AG04449 (cell line): ENCODE measurements at regions not wholly inside any gene's neighbourhood (a gene's known extent, or its start where the extent isn't known, plus 50 kb on each side); places are given as distances from the start of the nearest gene placed in this dataset.
"Not testable (repeated sequence)": the region's sequence is repeated elsewhere in the genome, so short reads cannot be mapped to it uniquely, and the experiment has no call there.

Source experiments
- CTCF ChIA-PET: fragments of 350-600 bp; formaldehyde crosslinking; extraction: SDS; loops from one replicate; lab custom pipeline; 2021; ENCODE audit warnings: antibody characterized with exemption; lab: Yijun Ruan, JAX
- POLR2A ChIA-PET: fragments of 400-600, 350-600 bp; formaldehyde crosslinking; extraction: SDS; loops from one replicate; lab custom pipeline; 2020; ENCODE audit warnings: antibody characterized with exemption, inconsistent platforms; lab: Yijun Ruan, JAX
- DNase-seq: peaks from one replicate; pipeline ENCODE4 v3.0.0-alpha.2; 2010; ENCODE audit warnings: low read depth, low spot score
- H3K4me3 ChIP-seq: 2 replicates; pipeline ENCODE4 v1.5.1; 2011; ENCODE audit warnings: low read depth, mild to moderate bottlenecking, control low read depth, low read length
- TF ChIP-seq, protein P1 (sequence below): IDR thresholded peaks from one replicate; pipeline ENCODE4 v1.5.1; 2011; ENCODE audit warnings: mild to moderate bottlenecking, moderate library complexity, low read length, control low read depth, inconsistent platforms; ENCODE audit not compliant: insufficient read depth; ENCODE audit errors: missing control alignments

DNA sequence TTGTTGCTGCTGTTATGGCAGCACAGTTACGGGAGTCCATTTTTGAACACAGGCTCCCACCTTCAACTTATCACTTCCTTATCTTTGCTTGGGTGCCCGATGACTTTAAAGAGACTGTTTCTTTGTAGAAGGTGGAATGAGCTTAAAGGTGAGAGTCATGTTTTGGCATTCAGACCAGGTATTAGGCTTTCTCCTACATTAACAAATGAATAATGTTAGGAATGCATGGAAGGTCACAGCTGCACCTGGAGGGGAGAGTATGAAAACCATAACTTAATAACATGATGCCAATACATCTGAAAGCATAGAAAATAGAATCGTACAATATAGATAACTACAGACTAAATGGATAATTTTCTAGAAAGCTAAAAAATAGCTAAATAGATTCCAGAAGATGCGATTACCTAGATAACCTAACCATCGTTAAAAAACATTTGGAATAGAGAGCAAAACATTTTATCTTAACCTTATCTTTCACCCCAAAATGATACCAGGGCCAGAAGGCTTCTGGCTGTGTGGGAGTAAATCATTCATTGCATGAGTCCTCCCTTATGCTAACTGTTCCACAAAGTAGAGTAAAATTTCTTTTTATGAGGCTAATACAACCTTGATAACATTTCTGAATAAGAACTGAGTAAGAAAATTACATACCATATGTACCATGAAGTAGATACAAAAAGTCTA lies 126.2 kb upstream of the ADCY2 start:
- H3K4me3 ChIP-seq, result no peak overlapping the region
- CTCF ChIA-PET, result interaction anchor here (0.8 kb wide), 1 partner anchor 9 kb away, joined by 4 read pairs; no protein-coding TSS in a partner anchor
- POLR2A ChIA-PET, result no interaction called here
- no peak for DNase-seq
- TF ChIP-seq, protein P1, sequence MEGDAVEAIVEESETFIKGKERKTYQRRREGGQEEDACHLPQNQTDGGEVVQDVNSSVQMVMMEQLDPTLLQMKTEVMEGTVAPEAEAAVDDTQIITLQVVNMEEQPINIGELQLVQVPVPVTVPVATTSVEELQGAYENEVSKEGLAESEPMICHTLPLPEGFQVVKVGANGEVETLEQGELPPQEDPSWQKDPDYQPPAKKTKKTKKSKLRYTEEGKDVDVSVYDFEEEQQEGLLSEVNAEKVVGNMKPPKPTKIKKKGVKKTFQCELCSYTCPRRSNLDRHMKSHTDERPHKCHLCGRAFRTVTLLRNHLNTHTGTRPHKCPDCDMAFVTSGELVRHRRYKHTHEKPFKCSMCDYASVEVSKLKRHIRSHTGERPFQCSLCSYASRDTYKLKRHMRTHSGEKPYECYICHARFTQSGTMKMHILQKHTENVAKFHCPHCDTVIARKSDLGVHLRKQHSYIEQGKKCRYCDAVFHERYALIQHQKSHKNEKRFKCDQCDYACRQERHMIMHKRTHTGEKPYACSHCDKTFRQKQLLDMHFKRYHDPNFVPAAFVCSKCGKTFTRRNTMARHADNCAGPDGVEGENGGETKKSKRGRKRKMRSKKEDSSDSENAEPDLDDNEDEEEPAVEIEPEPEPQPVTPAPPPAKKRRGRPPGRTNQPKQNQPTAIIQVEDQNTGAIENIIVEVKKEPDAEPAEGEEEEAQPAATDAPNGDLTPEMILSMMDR, result no peak

DNA sequence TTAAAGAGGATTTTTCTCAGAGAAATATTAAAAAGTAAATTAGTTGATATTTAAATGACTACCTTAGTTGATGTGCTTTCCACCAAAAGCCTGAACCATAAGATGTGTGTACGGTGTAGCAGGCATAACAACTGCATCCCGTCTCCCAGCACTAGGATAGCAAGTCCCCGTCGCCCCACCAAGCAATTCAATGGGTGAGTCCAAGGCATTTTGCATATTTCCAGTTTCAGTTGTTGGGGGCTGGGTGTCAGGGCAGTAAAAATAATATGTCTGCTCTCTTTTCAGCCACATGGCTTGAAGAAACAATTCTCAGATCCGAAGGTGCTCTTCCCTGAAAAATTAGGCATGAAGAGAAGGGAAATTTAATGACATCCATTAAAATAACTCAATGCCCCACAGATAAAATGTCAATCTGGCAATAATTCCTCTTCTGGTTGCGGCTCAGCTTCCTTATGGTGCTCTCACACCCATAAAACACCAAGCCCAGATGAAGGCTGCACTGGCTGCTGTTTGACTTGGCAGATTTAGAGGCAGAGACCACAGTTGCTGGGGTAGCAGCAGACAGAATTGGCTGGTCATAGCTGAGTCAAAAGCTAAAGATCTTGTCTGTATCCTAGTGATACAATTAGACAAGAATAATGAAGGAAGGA lies 124.4 kb upstream of the ADCY2 start:
- POLR2A ChIA-PET, result no interaction called here
- DNase-seq, result no peak
- CTCF ChIA-PET, result no interaction called here
- H3K4me3 ChIP-seq, result no peak overlapping the region
- TF ChIP-seq, protein P1, result no peak

DNA sequence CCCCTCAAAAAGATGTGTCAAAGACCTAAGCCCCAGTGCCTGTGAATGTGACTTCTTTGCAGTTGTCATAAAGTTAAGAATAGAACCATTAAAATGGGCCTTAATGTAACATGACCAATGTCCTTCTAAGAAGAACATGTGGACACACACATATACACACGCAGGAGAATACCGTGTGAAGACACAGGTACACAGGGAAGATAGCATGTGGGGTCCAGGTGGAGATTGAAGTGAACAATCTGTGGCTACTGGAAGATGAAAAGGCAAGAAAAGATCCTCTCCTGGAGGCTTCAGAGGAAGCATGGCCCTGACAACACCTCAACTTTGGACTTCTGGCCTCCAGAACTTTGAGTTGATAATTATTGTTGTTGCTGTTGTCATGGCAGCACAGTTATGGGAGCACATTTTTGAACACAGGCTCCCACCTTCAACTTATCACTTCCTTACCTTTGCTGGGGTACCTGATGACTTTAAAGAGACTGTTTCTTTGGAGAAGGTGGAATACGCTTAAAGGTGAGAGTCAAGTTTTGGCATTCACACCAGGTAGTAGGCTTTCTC lies 123.5 kb upstream of the ADCY2 start:
- no peak for DNase-seq
- ChIA-PET CTCF (no interaction called here), POLR2A (no interaction called here)
- no peak overlapping the region for H3K4me3 ChIP-seq
- TF ChIP-seq, protein P1, result no peak

DNA sequence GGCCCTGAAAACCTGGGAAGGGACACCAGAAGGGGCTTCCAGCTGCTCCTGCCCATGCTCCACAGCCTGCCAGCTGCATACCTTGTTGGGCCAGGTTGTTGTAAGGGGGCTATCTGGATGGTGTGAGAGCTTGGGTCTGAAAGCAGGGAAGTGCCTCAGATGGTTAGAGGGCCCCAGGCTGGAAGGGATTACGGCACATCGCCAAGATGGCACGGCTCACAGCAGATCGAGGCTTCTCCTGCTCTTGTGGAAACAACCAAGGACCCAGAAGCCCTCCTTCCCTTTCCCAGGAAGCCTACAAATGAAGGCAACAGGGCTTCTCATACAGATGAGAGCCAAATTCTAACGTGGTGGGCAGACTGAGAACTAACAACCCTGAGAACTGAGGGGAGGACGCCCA lies 121.7 kb upstream of the ADCY2 start:
- TF ChIP-seq, protein P1, result no peak
- DNase-seq, result no peak
- CTCF ChIA-PET, result interaction anchor here (1.5 kb wide), 1 partner anchor 13 kb away, joined by 5 read pairs; no protein-coding TSS in a partner anchor
- POLR2A ChIA-PET, result no interaction called here
- H3K4me3 ChIP-seq, result no peak overlapping the region

DNA sequence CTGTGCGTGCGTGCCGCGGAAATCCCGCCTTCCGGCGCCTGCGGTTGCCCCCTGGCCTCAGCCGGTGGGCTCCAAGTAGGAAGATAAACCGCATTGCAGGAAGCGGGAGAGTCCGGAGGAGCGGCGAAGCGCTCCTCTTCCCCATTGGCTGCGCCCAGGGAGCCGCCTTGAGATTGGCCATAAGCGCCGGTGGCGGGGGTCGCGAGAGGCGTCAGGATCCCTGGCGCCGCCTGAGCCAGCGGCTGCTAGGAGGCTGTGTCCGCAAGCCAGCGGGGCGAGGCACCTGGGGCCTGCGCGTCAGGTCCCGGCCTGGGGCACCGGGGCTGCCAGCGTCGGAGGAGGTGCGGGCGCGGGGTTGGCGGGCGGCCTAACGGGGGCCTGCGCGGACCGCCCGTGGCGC lies 106.3 kb upstream of the ADCY2 start:
- H3K4me3 ChIP-seq, DNase-seq, CTCF ChIA-PET, POLR2A ChIA-PET: not testable (repeated sequence)

DNA sequence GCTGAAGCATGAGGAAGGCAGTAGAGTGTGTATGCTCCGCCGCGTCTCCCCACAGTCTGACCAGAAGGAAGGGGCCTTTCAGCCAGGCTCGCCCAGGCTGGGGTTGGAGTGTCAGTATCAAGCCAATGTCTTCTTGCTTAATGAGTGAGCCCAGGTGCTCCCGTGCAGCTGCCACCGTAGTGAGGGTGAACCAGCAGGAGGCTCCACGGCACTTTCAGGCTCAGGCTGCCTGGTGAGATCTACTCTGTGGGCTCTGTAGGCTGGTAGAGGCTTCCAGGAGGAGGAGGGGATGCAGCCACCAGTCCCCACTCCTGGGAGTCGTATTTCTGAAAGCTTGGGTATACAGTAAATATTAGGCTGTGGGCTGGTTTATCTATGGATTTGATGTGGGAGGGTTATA lies 98.1 kb upstream of the ADCY2 start:
- POLR2A ChIA-PET, CTCF ChIA-PET, H3K4me3 ChIP-seq, DNase-seq: not testable (repeated sequence)

DNA sequence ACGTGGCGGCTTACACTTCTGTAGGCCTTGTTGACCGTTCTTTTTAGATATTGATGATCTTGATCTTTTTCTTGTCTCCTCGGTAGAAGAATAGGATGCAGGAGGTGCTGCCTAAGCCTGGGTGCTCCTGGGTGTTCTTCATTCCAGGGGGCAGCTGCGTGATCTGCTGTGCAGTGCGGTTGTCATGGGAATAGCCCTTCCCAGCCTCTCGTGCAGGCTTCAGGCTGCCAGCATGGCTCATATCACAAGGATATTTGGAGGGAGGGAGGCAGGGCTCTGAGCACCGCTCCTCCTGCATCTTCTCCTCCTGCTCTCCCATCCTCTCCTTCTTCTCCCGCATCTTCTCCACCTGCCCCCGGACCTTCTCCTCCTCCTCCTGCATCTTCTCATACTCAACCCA lies 96.2 kb upstream of the ADCY2 start:
- H3K4me3 ChIP-seq, CTCF ChIA-PET, DNase-seq, POLR2A ChIA-PET: not testable (repeated sequence)

DNA sequence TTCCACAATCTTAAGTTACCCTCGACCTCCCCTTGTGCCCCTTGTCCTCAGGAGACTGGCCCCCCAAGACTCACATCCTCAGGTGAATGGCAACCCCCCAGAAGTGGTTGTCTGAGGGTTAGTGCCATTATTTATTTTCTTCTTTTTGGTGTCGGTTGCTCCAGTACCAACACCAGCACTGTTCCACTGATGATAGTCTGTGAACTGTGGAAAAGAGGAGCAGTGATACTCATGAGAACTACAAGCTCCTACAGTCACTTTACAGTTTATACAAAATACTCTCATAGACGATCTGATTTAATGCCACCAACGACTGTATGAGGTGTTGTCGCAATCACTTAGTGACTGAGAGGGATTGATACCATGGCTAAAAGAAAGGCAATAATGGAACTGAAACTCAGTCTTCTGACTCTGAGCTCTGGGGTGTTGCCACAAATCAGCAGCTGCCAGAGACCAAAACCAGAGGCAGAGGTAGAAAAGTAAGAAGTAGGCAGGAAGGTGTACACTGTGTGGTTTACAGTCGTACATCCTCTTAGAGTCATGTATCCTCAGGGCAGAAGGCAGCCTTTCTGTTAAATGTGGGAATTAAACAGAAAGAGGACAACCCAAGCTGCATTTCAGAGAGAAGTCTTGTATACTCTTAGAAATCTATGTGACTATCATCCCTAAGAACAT lies 90.8 kb upstream of the ADCY2 start:
- POLR2A ChIA-PET, CTCF ChIA-PET, DNase-seq, H3K4me3 ChIP-seq: not testable (repeated sequence)

DNA sequence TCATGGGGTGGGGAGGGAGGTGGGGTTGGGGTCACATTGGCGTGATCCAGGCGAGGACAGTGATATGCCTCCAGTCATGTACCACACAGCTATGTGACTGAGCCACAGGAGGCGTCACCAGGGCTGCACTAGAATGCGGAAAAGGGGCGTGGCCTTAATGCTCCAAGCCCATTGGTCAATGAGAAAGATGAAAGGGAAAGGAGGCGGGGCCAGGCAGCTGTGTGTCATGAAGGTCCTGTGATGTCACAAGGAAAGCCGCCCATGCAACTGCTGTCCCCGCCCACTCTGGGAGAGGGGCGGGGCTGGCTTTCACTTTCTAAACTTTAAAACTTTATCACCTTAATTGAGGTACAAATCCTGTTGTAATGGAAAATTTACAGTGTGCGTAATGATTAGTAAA lies 89.4 kb upstream of the ADCY2 start:
- CTCF ChIA-PET, POLR2A ChIA-PET, H3K4me3 ChIP-seq, DNase-seq: not testable (repeated sequence)

DNA sequence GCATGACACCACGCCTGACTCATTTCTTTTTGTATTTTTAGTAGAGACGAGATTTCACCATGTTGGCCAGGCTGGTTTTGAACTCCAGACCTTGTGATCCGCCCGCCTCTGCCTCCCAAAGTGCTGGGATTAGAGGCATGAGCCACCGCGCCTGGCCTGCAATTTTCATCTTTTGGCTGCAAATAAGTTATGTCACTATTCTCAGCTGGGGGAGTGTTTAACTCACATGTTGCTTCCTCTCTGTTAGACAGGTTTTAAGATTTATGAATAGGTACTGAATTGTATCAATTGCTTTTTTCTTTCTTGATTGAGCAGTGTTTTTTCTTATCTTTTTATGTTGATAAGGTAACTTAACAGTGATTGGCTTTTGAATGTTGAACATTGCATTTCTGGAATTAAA lies 88.2 kb upstream of the ADCY2 start:
- POLR2A ChIA-PET, CTCF ChIA-PET, DNase-seq, H3K4me3 ChIP-seq: not testable (repeated sequence)

DNA sequence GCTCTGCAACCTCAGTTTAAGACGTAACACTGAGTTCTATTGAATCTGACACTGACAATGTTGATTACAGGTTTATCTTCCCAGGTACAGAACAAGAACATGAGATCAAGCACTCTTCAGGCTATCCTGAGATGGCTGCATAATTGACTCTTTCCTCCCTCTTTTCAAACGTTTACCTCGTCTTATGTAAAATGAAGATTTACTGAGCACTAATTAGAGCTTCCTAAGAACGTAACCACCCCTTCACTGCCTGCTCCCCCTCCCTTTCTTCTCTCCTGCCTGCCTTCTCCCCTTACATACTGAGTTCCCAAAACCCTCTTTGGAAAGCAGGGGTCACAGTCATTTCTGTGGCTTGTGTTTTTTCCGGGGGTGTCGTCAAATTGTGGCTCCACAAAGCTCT lies 86.2 kb upstream of the ADCY2 start:
- DNase-seq, CTCF ChIA-PET: not testable (repeated sequence)

More for the DNA sequence above, 86.2 kb upstream of the ADCY2 start:
- POLR2A ChIA-PET, H3K4me3 ChIP-seq: not testable (repeated sequence)
